ENCODE measurements at regions not wholly inside any gene's neighbourhood (a gene's known extent, or its start where the extent isn't known, plus 50 kb on each side); places are given as distances from the start of the nearest gene placed in this dataset.

DNA sequence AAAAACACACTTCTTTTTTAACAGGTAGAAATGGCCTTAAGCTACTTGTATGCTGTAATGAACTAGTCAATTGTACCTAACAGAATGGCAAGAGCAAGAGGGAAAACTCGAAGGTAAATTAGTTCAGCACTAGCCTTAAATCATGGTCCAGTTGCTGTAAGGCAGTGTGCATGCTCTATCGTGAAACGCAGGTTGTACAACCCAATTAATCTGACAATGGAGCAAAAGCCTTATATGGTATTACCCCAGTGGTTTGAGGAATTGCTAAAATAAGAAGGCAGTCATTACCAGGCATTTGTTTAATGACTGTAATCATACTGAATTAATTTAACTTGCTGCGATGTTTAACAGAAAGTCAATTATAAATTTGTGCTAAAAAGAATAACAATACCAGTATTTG is 69.3 kb upstream of the SOX4 start:
- DNase-seq: peak; percentile 70

DNA sequence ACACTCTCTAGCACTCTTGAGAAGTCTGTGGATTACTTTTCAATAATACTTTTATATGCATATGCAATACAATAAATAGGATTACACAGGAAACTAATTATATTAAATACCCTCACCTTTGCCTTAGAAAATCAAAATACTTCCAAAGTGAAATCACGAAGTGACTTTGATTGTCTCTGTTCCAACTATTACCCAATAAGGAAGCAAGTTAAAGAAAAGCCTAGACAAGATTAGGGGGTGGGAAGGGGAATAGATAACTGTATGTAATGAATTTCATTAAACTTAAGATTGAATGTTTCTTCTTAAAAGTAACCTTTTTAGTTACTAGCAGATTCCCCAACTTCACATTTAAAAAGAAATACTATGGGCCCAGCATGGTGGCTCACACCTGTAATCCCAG is 66.6 kb upstream of the SOX4 start:
- no peak for DNase-seq

DNA sequence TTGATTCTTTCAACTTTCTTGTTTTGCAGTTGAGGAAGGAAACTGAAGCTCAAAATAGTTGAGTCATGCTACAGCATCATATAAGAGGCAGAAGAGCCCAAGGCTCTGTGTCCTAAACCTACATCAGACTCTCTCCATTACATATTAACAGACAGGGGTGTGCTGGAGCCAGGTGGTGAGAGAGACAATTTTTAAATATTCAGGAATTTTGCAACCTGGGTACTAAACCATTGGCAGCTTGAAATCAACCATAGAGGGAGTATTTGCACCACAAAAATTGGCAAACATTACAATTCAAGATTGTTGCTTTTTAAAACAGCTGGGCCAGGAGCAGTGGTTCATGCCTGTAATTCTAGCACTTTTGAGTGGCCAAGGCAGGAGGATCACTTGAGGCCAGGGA is 65.8 kb upstream of the SOX4 start:
- DNase-seq: peak; percentile 22

GRCh38 chr6:21529431-21529830 is 64.1 kb upstream of the SOX4 start:
- no peak for DNase-seq

DNA sequence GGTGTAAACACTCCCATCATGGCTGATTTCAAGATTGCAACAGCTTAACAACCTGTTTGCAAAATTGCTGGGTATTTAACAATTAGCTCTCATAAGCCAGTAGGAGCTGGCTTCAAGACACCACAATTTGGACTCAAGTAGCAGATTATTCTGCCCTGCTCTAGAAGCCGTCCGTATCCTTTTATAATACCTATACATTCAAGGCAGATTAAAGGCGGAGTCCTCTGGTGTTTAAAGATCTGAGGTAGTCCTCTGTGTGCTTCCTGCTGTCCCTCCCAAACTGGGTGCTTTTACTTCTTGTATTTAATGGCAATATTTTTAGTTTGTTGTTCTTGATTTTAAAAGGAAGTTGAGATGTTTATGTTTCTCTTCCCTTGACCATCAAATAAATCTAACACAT is 62.2 kb upstream of the SOX4 start:
- no peak for DNase-seq

- no peak for DNase-seq
Measured at GRCh38 chr6:21533678-21534077, 59.9 kb upstream of the SOX4 start.

GRCh38 chr6:21536280-21536766 is 57.2 kb upstream of the SOX4 start:
- no peak for DNase-seq

GRCh38 chr6:21537637-21538036 is 55.9 kb upstream of the SOX4 start:
- DNase-seq: no peak

- DNase-seq: no peak
Measured at GRCh38 chr6:21538186-21538798, 55.3 kb upstream of the SOX4 start.

DNA sequence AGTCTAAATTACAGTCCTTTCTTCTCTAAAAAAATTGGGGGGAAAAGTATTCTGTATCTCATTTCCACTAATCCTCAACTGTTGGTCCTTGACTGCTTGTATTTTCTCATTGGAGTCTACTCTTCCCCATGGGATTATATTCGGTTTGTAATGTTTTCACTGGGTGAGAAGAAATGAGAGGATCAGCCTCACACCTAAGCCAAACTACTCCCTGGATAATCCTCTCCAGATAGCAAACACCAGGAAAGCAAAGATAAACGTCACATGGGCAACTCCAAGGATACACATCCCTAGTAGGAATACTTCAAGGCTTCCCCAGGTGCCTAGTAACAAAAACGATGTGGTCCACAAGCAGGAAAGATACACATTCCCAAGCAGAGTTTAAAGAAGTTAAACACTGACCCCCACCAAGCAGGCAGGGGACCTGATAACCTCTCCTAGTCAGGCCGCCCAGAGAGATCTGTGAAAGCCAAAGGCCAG is 53.9 kb upstream of the SOX4 start:
- DNase-seq: no peak

Measured in NCI-H345 (cell line).